RWPE2 (cell line): ENCODE measurements at regions not wholly inside any gene's neighbourhood (a gene's known extent, or its start where the extent isn't known, plus 50 kb on each side); places are given as distances from the start of the nearest gene placed in this dataset.
A peak's percentile ranks its signal among the peaks of the same experiment; 100 is the strongest.

ENCODE experiments used
- ATAC-seq: fragments of 200-7000 bp; cut with Tn5 transposase; 3 replicates; pipeline ENCODE4 v1.9.1; 2021; ENCODE audit warnings: low read depth
- DNase-seq: peaks from one replicate; pipeline ENCODE4 v3.0.0-alpha.2; 2020; ENCODE audit warnings: low spot score
- H3K27ac ChIP-seq: fragments of 450-650 bp; 2 replicates; pipeline ENCODE4 v1.5.1; 2017; ENCODE audit warnings: mild to moderate bottlenecking; ENCODE audit not compliant: poor library complexity, severe bottlenecking
- H3K27me3 ChIP-seq: fragments of 250-450 bp; sonication (Bioruptor Pico); 2 replicates; pipeline ENCODE4 v1.5.1; 2021; ENCODE audit warnings: mild to moderate bottlenecking, moderate library complexity; ENCODE audit not compliant: insufficient read depth, poor library complexity, severe bottlenecking
- H3K36me3 ChIP-seq: fragments of 250-450 bp; sonication (Bioruptor Pico); 2 replicates; pipeline ENCODE4 v1.5.1; 2020; ENCODE audit warnings: low read depth, mild to moderate bottlenecking, moderate library complexity
- H3K4me1 ChIP-seq: fragments of 250-450 bp; sonication (Bioruptor Pico); 2 replicates; pipeline ENCODE4 v1.5.1; 2021; ENCODE audit warnings: mild to moderate bottlenecking, moderate library complexity; ENCODE audit not compliant: insufficient read depth, poor library complexity, severe bottlenecking
- H3K4me3 ChIP-seq: fragments of 250-450 bp; sonication (Bioruptor Pico); 2 replicates; pipeline ENCODE4 v1.5.1; 2021; ENCODE audit warnings: mild to moderate bottlenecking, moderate library complexity; ENCODE audit not compliant: severe bottlenecking
- H3K9me3 ChIP-seq: fragments of 250-450 bp; sonication (Bioruptor Pico); 2 replicates; pipeline ENCODE4 v1.5.1; 2021; ENCODE audit warnings: mild to moderate bottlenecking, moderate library complexity; ENCODE audit not compliant: severe bottlenecking
- CTCF ChIP-seq: fragments of 450-650 bp; IDR thresholded peaks from one replicate; pipeline ENCODE4 v1.5.1; 2017; ENCODE audit warnings: mild to moderate bottlenecking, moderate library complexity; ENCODE audit not compliant: poor library complexity, severe bottlenecking

GRCh38 chr2:217167531-217167930 is 307.7 kb upstream of the TNP1 start:
- Histone ChIP-seq H3K4me3 (no peak overlapping the region), H3K27ac (no peak overlapping the region), H3K36me3 (no peaks in the 10 kb centered on the region), H3K27me3 (no peaks in the 10 kb centered on the region), H3K4me1 (peaks cover 4% of the 10 kb centered on the region), H3K9me3 (no peaks in the 10 kb centered on the region)
- DNase-seq, result no peak
- no peak for TF ChIP-seq CTCF
- no peak for ATAC-seq

- ATAC-seq (peak; percentile 53; the same call in 2 of the 3 replicates), DNase-seq (no peak)
- Histone ChIP-seq H3K27ac (no peak overlapping the region), H3K9me3 (no peaks in the 10 kb centered on the region), H3K27me3 (no peaks in the 10 kb centered on the region), H3K36me3 (no peaks in the 10 kb centered on the region), H3K4me1 (peaks cover 10% of the 10 kb centered on the region), H3K4me3 (no peak overlapping the region)
- TF ChIP-seq CTCF, result peak; percentile 67
Measured at GRCh38 chr2:217166241-217166850, 306.5 kb upstream of the TNP1 start.

GRCh38 chr2:217165547-217165946 is 305.7 kb upstream of the TNP1 start:
- no peaks in the 10 kb centered on the region for H3K36me3 ChIP-seq
- H3K4me1 ChIP-seq, result peaks cover 12% of the 10 kb centered on the region
- no peak overlapping the region for H3K27ac ChIP-seq
- H3K27me3 ChIP-seq, result no peaks in the 10 kb centered on the region
- no peaks in the 10 kb centered on the region for H3K9me3 ChIP-seq
- H3K4me3 ChIP-seq, result no peak overlapping the region
- ATAC-seq (no peak), DNase-seq (no peak)
- no peak for TF ChIP-seq CTCF

GRCh38 chr2:217163987-217164386 is 304.1 kb upstream of the TNP1 start:
- ATAC-seq (no peak), DNase-seq (no peak)
- no peak overlapping the region for H3K4me3 ChIP-seq
- TF ChIP-seq CTCF, result no peak
- H3K36me3 ChIP-seq, result no peaks in the 10 kb centered on the region
- no peaks in the 10 kb centered on the region for H3K9me3 ChIP-seq
- H3K4me1 ChIP-seq, result peaks cover 22% of the 10 kb centered on the region
- no peaks in the 10 kb centered on the region for H3K27me3 ChIP-seq
- H3K27ac ChIP-seq, result no peak overlapping the region

GRCh38 chr2:217162533-217162932 is 302.7 kb upstream of the TNP1 start:
- DNase-seq (no peak), ATAC-seq (peak; percentile 65)
- H3K27me3 ChIP-seq, result no peaks in the 10 kb centered on the region

More at GRCh38 chr2:217162533-217162932, 302.7 kb upstream of the TNP1 start:
- peak overlapping the region; percentile 2 for H3K27ac ChIP-seq
- peaks cover 22% of the 10 kb centered on the region for H3K4me1 ChIP-seq
- no peak overlapping the region for H3K4me3 ChIP-seq
- no peaks in the 10 kb centered on the region for H3K9me3 ChIP-seq
- H3K36me3 ChIP-seq, result no peaks in the 10 kb centered on the region
- TF ChIP-seq CTCF, result no peak
